ENCODE measurements at regions not wholly inside any gene's neighbourhood (a gene's known extent, or its start where the extent isn't known, plus 50 kb on each side); places are given as distances from the start of the nearest gene placed in this dataset.

- Histone ChIP-seq H3K4me1 (ENCODE audit: insufficient read depth, low read length) (no peaks in the 10 kb centered on the region), H3K4me2 (ENCODE audit: low read depth, low read length) (no peak overlapping the region), H3K36me3 (replicated peaks in 1 of 2; ENCODE audit: control insufficient read depth in 1 of 2, insufficient read depth in 2 of 2, low read length in 2 of 2) (no peaks in the 10 kb centered on the region), H3K27ac (ENCODE audit: extremely low read length, insufficient read depth, low read length) (no peak overlapping the region), H2AFZ (ENCODE audit: low read length) (no peak overlapping the region), H4K20me1 (ENCODE audit: insufficient read depth, low read length) (no peaks in the 10 kb centered on the region), H3K79me2 (ENCODE audit: insufficient read depth, low read length) (no peaks in the 10 kb centered on the region), H3K9me3 (ENCODE audit: low read length) (no peaks in the 10 kb centered on the region), H3K9ac (ENCODE audit: insufficient read depth, low read depth, low read length) (no peak overlapping the region), H3K4me3 (replicated peaks in 1 of 3; ENCODE audit: insufficient read depth in 1 of 3, low read depth in 2 of 3, low read length in 3 of 3) (no peak overlapping the region), H3K27me3 (ENCODE audit: control insufficient read depth in 1 of 2, insufficient read depth in 2 of 2, low read length in 2 of 2) (0 out of 5 replicates have a peak, but pooled peaks cover 0 to 16% of the 10 kb centered on the region in 2 experiments)
- CTCF ChIA-PET (ENCODE audit: low intra/inter-chr PET ratio, low total read pairs): no interaction called here
- ATAC-seq (no peak), FAIRE-seq (no peak), DNase-seq (ENCODE audit: low spot score) (no peak)
- 30% methylated on average over 3 of the region's 5 CpGs for WGBS (ENCODE audit: low lambda C conversion rate)
- no TSS peak for BruUV-seq (replicated peaks)
- TF ChIP-seq CCDC6 (CRISPR knock-in tag; IDR thresholded peaks at IDR 0.05) (no peak), NR1H2 (CRISPR knock-in tag; IDR thresholded peaks at IDR 0.05; ENCODE audit: borderline replicate concordance, low read depth) (no peak), ZNF530 (CRISPR knock-in tag; IDR thresholded peaks at IDR 0.05; ENCODE audit: low read depth) (no peak), ZNF367 (CRISPR knock-in tag; IDR thresholded peaks at IDR 0.05; ENCODE audit: borderline replicate concordance) (no peak), ZMAT3 (CRISPR knock-in tag; conservative IDR thresholded peaks at IDR 0.05) (no peak), ZNF564 (CRISPR knock-in tag; IDR thresholded peaks at IDR 0.05) (no peak), CSRNP1 (CRISPR knock-in tag; IDR thresholded peaks at IDR 0.05) (no peak), SATB2 (CRISPR knock-in tag; IDR thresholded peaks at IDR 0.05) (no peak), ZNF577 (CRISPR knock-in tag; IDR thresholded peaks at IDR 0.05; ENCODE audit: borderline replicate concordance, low read depth) (no peak), MYNN (CRISPR knock-in tag; IDR thresholded peaks at IDR 0.05; ENCODE audit: low read depth) (no peak), ZNF772 (CRISPR knock-in tag; IDR thresholded peaks at IDR 0.05) (no peak), SMYD3 (CRISPR knock-in tag; IDR thresholded peaks at IDR 0.05) (no peak), NFATC3 (CRISPR knock-in tag; IDR thresholded peaks at IDR 0.05) (no peak), ZNF619 (CRISPR knock-in tag; IDR thresholded peaks at IDR 0.05) (no peak), FOXK1 (CRISPR knock-in tag; IDR thresholded peaks at IDR 0.05; ENCODE audit: borderline replicate concordance, low read depth) (no peak), NR2F2 (IDR thresholded peaks at IDR 0.05; ENCODE audit: borderline replicate concordance, low read depth) (no peak), STAT6 (CRISPR knock-in tag; IDR thresholded peaks at IDR 0.05; ENCODE audit: borderline replicate concordance) (no peak)
- intact Hi-C loops (cut with micrococcal nuclease; ENCODE audit: unreplicated experiment): no loop called here
- in situ Hi-C loops (cut with HindIII; ENCODE audit: extremely low pct_ligation_motif_present, low pct_unique_long_range_greater_than_20kb): no loop called here
- POLR2A ChIA-PET: no interaction called here
Observed at GRCh38 chr6:105669232-105669631, 266.4 kb upstream of the PREP start.
